ENCODE measurements at regions not wholly inside any gene's neighbourhood (a gene's known extent, or its start where the extent isn't known, plus 50 kb on each side); places are given as distances from the start of the nearest gene placed in this dataset.
"Not testable (repeated sequence)": the region's sequence is repeated elsewhere in the genome, so short reads cannot be mapped to it uniquely, and the experiment has no call there.

DNA sequence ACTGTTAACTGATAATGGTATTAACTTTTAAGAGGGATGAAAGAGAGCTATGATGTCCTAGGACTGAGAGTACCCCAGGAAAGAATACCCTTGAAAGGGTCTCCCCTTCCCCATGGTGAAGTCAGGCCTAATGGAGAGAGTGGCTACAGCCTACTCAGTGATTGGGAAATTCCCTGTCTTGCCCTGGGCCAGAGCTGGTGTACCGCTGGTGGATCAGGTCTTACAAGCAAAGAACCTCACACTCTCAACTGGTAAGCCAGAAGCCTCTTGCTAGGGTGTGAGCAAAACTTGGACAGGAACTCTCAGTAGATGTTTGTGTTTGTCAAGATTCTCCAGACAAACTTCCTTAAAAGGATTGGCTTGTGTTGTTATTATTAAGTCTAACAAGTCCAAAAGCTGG is 600.9 kb downstream of the TRIML1 start:
- TF ChIP-seq EZH2 (IDR thresholded peaks at IDR 0.05; ENCODE audit: low read length, missing control alignments), result not testable (repeated sequence)
- TF ChIP-seq, protein P1, sequence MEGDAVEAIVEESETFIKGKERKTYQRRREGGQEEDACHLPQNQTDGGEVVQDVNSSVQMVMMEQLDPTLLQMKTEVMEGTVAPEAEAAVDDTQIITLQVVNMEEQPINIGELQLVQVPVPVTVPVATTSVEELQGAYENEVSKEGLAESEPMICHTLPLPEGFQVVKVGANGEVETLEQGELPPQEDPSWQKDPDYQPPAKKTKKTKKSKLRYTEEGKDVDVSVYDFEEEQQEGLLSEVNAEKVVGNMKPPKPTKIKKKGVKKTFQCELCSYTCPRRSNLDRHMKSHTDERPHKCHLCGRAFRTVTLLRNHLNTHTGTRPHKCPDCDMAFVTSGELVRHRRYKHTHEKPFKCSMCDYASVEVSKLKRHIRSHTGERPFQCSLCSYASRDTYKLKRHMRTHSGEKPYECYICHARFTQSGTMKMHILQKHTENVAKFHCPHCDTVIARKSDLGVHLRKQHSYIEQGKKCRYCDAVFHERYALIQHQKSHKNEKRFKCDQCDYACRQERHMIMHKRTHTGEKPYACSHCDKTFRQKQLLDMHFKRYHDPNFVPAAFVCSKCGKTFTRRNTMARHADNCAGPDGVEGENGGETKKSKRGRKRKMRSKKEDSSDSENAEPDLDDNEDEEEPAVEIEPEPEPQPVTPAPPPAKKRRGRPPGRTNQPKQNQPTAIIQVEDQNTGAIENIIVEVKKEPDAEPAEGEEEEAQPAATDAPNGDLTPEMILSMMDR (conservative IDR thresholded peaks at IDR 0.05 in 1 of 2, IDR thresholded peaks at IDR 0.05 in 1 of 2; ENCODE audit: low read depth in 1 of 2, low read length in 2 of 2), result not testable (repeated sequence)

Measured in fibroblast of lung (primary cell).